GM18505 (cell line): ENCODE measurements at regions not wholly inside any gene's neighbourhood (a gene's known extent, or its start where the extent isn't known, plus 50 kb on each side); places are given as distances from the start of the nearest gene placed in this dataset.

ENCODE experiments used
- ATAC-seq: cut with Tn5 transposase; IDR thresholded peaks from one replicate; pipeline ENCODE4 v1.9.1; 2021; ENCODE audit not compliant: unreplicated experiment
- POLR2A ChIP-seq: IDR thresholded peaks from 4 replicates; pipeline ENCODE4 v1.6.1; 2011; ENCODE audit warnings: borderline replicate concordance; ENCODE audit not compliant: insufficient read depth, insufficient read length; ENCODE audit errors: extremely low read depth

GRCh38 chr2:120945091-120945490 is 209.4 kb downstream of the GLI2 start:
- no peak for ATAC-seq
- TF ChIP-seq POLR2A, result no peak

DNA sequence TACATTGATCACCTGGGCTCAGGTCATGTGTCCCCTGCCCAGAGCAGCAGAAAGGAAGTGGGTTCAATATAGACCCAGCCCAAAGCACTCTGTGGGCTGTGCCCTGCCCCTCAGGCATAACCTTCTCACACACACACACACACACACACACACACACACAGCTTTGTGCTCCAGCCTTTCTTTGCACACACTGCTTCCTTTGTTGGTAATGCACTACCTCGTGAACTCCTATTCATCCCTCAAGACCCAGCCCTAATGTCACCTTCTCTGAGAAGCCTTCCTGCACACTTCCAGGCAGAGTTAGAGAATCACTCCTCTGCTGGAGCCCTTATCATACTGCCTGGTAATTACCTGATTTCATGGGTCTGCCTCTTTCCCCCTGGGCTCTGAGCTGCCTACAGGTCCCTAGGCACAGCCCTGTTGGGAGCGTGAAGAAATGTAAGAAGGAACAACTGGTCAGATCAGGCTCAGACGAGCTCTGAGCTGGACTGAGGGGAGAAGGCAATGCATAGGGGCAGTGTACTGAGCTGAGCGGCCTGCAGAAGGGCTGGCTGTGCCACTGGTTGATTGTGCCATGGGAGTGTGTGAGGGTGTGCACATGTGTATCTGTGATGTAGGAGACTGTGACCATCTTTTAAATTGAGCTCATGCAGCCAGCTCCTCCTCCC is 210.3 kb downstream of the GLI2 start:
- no peak for TF ChIP-seq POLR2A
- ATAC-seq, result no peak

- TF ChIP-seq POLR2A, result no peak
- ATAC-seq, result no peak
These were observed 211.7 kb downstream of the GLI2 start for GRCh38 chr2:120947327-120947726.

DNA sequence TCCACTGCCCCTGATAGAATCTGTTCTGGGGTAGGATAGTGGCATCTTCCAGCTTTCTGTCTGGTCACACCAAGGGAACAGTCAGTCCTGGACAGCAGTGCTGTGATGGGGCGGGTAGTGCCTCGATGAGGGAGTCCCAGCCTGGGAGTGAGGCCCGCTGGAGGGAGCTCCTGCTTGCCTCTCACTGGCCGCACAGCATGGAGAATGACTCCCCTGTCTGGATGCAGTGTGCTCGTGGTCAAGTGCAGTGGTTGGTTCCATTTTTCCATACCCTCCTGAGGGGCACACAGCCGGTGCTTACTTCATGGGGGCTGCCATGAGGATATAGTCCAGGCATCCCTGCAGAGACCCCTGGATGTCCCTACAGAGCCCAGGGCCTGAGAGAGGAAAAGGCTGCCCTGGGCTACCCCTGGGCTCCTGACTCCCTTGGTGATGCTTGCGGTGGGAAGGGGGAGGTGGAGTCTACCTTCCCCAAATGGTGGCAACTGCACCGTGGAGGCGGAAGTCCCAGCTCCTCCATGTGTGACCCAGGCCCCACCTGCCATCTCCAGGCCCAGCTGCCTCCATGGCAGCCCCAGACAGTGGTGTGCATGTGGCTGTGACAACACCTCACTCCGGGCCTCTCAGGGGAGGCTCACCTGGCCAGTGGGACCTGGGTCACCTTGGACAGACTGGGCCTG is 212.5 kb downstream of the GLI2 start:
- no peak for TF ChIP-seq POLR2A
- no peak for ATAC-seq

- no peak for ATAC-seq
- no peak for TF ChIP-seq POLR2A
These were observed 213.0 kb downstream of the GLI2 start for GRCh38 chr2:120948662-120949011.

GRCh38 chr2:120949027-120949956 is 213.6 kb downstream of the GLI2 start:
- ATAC-seq, result no peak
- no peak for TF ChIP-seq POLR2A

- no peak for ATAC-seq
- TF ChIP-seq POLR2A, result no peak
These were observed 214.4 kb downstream of the GLI2 start for GRCh38 chr2:120949957-120950590.

- no peak for TF ChIP-seq POLR2A
- ATAC-seq, result no peak
These were observed 216.0 kb downstream of the GLI2 start for GRCh38 chr2:120951693-120952092.

GRCh38 chr2:120952318-120952717 is 216.7 kb downstream of the GLI2 start:
- no peak for ATAC-seq
- TF ChIP-seq POLR2A, result no peak

DNA sequence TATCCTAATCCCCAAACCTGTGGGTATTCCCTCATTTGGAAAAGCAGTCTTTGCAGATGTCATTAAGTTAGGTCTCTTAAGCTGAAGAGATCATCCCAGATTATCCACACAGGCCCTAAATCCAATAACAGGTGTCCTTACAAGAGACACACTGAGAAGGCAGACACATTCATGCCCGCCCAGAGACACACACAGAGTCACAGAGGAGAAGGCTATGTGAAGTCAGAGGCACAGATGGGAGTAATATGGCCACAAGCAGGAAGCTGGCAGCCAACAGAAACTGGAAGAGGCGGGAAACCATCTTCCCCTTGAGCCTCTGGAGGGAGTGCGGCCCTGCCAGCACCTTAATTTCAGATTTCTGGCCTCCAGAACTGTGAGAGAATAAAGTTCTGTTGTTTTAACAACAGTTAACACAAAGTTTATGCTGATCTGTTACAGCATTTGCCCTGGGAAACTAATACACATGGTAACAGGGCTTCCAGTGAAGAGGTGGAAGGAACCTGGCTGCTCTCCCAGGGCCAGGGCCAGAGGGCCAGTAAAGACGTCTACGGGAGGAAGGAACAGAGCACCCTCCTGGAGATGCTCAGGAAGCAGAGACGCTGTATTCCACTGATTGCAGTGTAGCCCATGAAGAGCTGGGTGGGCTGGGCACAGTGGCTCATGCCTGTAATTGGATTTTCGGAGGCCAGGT is 217.5 kb downstream of the GLI2 start:
- TF ChIP-seq POLR2A, result no peak
- ATAC-seq, result no peak

- ATAC-seq, result no peak
- no peak for TF ChIP-seq POLR2A
These were observed 218.3 kb downstream of the GLI2 start for GRCh38 chr2:120953843-120954584.

DNA sequence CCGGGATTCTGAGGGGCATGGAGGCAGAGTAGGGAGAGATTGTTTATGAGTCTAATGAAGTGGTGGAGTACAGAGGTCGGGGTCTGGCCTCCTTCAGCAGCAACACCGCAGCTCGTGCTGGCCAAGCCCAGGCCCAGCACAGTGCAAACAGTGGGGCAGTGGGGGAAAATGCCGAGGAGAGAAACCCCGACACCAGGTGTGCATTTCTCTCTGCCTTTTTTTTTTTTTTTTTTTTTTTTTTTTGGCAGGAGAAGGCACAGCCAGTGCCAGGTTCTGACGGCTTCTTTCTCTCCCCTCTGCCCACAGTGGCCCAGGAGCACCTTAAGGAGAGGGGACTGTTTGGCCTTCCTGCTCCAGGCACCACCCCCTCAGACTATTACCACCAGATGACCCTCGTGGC is 219.3 kb downstream of the GLI2 start:
- TF ChIP-seq POLR2A, result no peak
- ATAC-seq, result no peak
